Tibial artery (tissue), 4 donors: ENCODE measurements at regions not wholly inside any gene's neighbourhood (a gene's known extent, or its start where the extent isn't known, plus 50 kb on each side); places are given as distances from the start of the nearest gene placed in this dataset.

Experiments used
- DNase-seq, 2 donors: peaks; one replicate each; pipeline ENCODE4 v3.0.0-alpha.2; 2019
- H3K27ac ChIP-seq, 2 donors: fragments of 200-600 bp; sonication (generic) in 1 of 2; 1 replicate in 1 of 2; 2 replicates in 1 of 2; pipeline ENCODE4 v1.5.1; 2018 to 2019; ENCODE audit warnings: mild to moderate bottlenecking in 1 of 2
- H3K27me3 ChIP-seq, 2 donors: fragments of 200-600 bp; sonication (generic) in 1 of 2; one replicate each; pipeline versions ENCODE4 v1.5.1 to v1.6.0; 2016 to 2019
- H3K36me3 ChIP-seq, 3 donors: fragments of 200-600 bp; sonication (generic) in 2 of 3; one replicate each; pipeline ENCODE4 v1.5.1; 2016 to 2019; ENCODE audit warnings: mild to moderate bottlenecking in 2 of 3
- H3K4me1 ChIP-seq, 4 donors: fragments of 200-600 bp; sonication (generic) in 2 of 4; 1 replicate in 3 of 4; 2 replicates in 1 of 4; pipeline ENCODE4 v1.5.1; 2016 to 2019
- H3K4me3 ChIP-seq, 2 donors: fragments of 200-600 bp; sonication (generic) in 1 of 2; 1 replicate in 1 of 2; 2 replicates in 1 of 2; pipeline ENCODE4 v1.5.1; 2018 to 2019; ENCODE audit warnings: mild to moderate bottlenecking in 2 of 2
- H3K9me3 ChIP-seq, 3 donors: fragments of 200-600 bp; sonication (generic) in 1 of 3; one replicate each; pipeline ENCODE4 v1.5.1; 2016 to 2019
- CTCF ChIP-seq, 2 experiments: fragments of 200-600 bp in 1 of 2; fragments of 450-650 bp in 1 of 2; IDR thresholded peaks; one replicate each; pipeline ENCODE4 v1.5.1; 2017 to 2019; ENCODE audit warnings: antibody characterized with exemption in 2 of 2, mild to moderate bottlenecking in 1 of 2, moderate library complexity in 1 of 2
- intact Hi-C: fragments of 100-400 bp; cut with DNase I; formaldehyde crosslinking; loops from one replicate; pipeline ENCODE4 v1.15.0; 2023; ENCODE audit warnings: low total_unique reads

GRCh38 chrX:45972636-45973035 lies 572.6 kb downstream of the ZNF674 start:
- Histone ChIP-seq H3K27me3 (no peaks in the 10 kb centered on the region), H3K27ac (no peak overlapping the region), H3K4me1 (no peaks in the 10 kb centered on the region), H3K4me3 (no peak overlapping the region), H3K36me3 (no peaks in the 10 kb centered on the region), H3K9me3 (no peaks in the 10 kb centered on the region)
- TF ChIP-seq CTCF (IDR thresholded peaks at IDR 0.05) = no peak
- DNase-seq = no peak
- intact Hi-C loops = no loop called here

- Histone ChIP-seq H3K27ac (no peak overlapping the region), H3K4me1 (no peaks in the 10 kb centered on the region), H3K4me3 (no peak overlapping the region), H3K27me3 (no peaks in the 10 kb centered on the region), H3K9me3 (peaks cover 0 to 18% (median 0%) of the 10 kb centered on the region in 3 donors), H3K36me3 (no peaks in the 10 kb centered on the region)
- no peak for TF ChIP-seq CTCF (IDR thresholded peaks at IDR 0.05)
- intact Hi-C loops = no loop called here
- no peak for DNase-seq
Observed at GRCh38 chrX:45959567-45959966, 585.7 kb downstream of the ZNF674 start.

DNA sequence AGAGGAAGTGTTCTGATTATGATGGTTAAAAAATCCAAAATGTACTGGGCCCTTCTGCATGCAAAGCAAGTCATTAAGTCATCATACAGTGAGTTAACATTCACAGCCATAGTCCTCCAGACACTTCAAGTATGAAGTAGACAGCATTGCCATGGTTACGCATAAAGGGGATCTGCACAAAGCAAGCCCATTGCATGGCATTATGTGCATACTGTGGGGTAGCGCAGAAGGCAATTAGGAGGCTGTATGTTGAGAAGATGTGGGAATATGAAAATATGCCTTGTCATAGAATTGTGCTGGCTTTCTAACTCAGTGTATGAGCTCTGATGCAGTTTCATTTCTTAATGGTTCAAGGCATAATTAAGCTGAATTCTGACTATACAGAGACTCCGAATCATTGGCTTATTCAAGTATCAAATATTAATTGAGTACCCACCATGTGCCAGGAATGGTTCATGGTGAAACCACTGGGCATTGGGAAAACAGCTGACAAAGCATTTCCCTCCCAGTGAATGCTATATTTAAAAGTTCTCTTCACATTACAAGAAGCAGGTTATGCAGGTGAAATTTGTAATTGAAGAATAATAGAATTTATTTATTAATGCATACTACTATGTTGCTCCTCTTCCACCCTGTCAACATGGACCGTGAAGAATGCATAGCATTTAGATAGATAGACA lies 588.9 kb downstream of the ZNF674 start:
- Histone ChIP-seq H3K27me3 (no peaks in the 10 kb centered on the region), H3K4me1 (no peaks in the 10 kb centered on the region), H3K4me3 (no peak overlapping the region), H3K9me3 (peaks cover 0 to 13% (median 0%) of the 10 kb centered on the region in 3 donors), H3K36me3 (no peaks in the 10 kb centered on the region), H3K27ac (no peak overlapping the region)
- TF ChIP-seq CTCF (IDR thresholded peaks at IDR 0.05) = no peak
- intact Hi-C loops = no loop called here
- DNase-seq = no peak

DNA sequence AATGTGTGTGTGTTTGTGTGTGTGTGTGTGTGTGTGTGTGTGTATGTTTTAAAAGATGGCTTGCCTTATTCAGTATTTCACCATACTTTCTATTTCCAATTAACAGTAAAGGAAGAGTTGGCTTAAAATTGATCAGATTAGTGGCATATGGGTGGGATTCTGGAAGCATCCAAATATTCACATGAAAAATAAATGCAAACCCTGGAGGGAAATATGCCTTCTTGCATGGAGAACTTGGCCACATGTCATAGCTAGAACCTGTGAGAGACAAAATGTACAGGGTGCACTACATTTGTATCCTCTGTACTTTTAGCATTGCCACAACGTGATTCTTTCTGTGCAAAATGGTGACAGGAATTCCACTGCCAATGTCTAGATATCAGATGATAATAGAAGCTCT lies 589.6 kb downstream of the ZNF674 start:
- DNase-seq = no peak
- intact Hi-C loops = no loop called here

GRCh38 chrX:45954026-45954425 lies 591.2 kb downstream of the ZNF674 start:
- H3K4me1 ChIP-seq = no peaks in the 10 kb centered on the region
- H3K4me3 ChIP-seq = no peak overlapping the region
- intact Hi-C loops = no loop called here
- DNase-seq = no peak
- no peaks in the 10 kb centered on the region for H3K27me3 ChIP-seq
- no peak for TF ChIP-seq CTCF (IDR thresholded peaks at IDR 0.05)
- H3K36me3 ChIP-seq = no peaks in the 10 kb centered on the region
- no peaks in the 10 kb centered on the region for H3K9me3 ChIP-seq
- H3K27ac ChIP-seq = no peak overlapping the region

More for the DNA sequence above, 589.6 kb downstream of the ZNF674 start:
- Histone ChIP-seq H3K27ac (no peak overlapping the region), H3K36me3 (no peaks in the 10 kb centered on the region), H3K4me3 (no peak overlapping the region), H3K27me3 (no peaks in the 10 kb centered on the region), H3K9me3 (peaks cover 0 to 6% (median 0%) of the 10 kb centered on the region in 3 donors), H3K4me1 (no peaks in the 10 kb centered on the region)
- TF ChIP-seq CTCF (IDR thresholded peaks at IDR 0.05) = no peak

GRCh38 chrX:45952030-45952429 lies 593.2 kb downstream of the ZNF674 start:
- intact Hi-C loops = no loop called here
- no peak for TF ChIP-seq CTCF (IDR thresholded peaks at IDR 0.05)
- no peaks in the 10 kb centered on the region for H3K27me3 ChIP-seq
- no peaks in the 10 kb centered on the region for H3K4me1 ChIP-seq
- no peak overlapping the region for H3K4me3 ChIP-seq
- H3K9me3 ChIP-seq = no peaks in the 10 kb centered on the region
- DNase-seq = no peak
- no peaks in the 10 kb centered on the region for H3K36me3 ChIP-seq
- H3K27ac ChIP-seq = no peak overlapping the region
